NCI-H345 treated with DMSO at 0.1 percent for 48 hours (cell line): ENCODE measurements at regions not wholly inside any gene's neighbourhood (a gene's known extent, or its start where the extent isn't known, plus 50 kb on each side); places are given as distances from the start of the nearest gene placed in this dataset.
"Not testable (repeated sequence)": the region's sequence is repeated elsewhere in the genome, so short reads cannot be mapped to it uniquely, and the experiment has no call there.

Experiments
- DNase-seq: peaks from one replicate; lab custom pipeline; 2025; ENCODE audit not compliant: unreplicated experiment; lab: John Stamatoyannopoulos, UW

- DNase-seq, result no peak
Measured at GRCh38 chr1:118828038-118828437, 160.1 kb downstream of the TBX15 start.

DNA sequence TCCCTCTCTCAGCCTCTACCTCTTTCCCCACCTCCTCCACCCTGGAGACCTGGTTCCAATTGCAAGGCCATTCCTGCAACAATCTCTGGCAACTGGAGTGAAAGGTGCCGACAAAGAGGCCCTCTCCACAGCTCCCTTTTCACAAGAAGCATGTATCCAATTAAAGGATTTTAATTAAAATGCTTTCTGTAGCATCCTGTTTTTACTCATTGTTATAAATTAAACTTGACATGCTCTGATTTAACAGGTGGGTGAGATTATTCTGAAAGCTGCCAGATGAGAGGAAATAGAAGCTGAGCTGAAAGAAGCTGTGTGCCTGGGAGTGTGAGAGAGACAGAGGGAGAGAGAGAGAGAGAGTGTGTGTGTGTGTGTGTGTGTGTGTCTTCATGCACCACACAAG is 160.5 kb downstream of the TBX15 start:
- DNase-seq, result no peak

DNA sequence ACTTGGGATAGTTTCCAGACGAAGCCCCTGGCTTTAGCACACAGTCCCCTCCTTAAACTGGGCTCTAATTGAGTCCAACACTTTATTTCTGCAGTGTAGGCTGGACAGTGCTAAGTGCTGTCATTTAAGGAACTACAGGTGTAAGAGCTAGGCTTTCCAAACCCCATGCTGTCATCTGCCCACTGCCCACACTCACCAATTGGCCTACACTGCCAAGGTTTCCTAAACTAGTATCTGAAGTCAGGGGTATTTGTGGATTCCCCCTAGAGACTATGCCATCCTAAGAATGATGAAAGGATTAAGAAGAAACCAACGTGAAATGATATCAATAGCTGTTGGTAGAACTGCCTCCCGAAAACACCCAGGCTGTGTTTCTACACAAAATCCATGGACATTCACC is 160.9 kb downstream of the TBX15 start:
- no peak for DNase-seq

DNA sequence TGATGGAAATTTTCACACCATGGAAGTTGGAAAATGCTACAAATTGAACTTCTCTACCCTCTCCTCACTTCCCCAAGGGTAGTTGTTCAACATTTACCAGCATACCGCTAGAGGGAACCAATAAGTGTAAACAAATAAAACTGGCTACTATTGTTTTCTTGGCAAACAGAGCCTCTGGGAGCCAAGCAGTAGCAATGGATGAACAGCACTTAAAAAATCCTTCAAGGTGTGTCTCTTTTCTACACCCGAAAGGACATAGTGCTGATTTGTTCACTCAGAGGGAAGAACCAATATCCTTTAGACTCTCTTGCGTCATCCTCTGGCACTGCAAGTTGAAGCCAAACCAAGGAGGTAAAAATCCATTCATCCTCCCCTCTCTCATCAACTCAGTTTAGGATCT is 161.5 kb downstream of the TBX15 start:
- DNase-seq, result no peak

DNA sequence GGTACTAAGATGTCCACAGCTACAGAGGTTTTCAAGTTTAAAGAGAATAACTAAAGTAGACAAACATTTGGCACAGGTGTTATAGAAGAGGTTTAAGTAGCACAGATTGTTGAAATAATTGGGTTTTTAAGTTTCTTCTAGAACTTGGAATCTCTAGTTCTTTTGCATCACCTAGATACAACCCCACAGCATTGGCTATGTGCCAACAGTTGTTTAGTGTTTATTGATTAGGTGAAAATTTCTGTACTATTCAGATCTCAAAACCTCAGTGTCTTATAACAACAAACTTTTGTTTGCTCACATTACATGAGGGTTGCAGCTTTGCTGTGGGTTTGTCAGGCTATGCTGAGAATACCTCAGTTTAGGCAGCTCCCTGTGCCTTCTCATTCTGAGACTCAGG is 162.5 kb downstream of the TBX15 start:
- no peak for DNase-seq

- no peak for DNase-seq
Measured at GRCh38 chr1:118821801-118822200, 166.3 kb downstream of the TBX15 start.

- DNase-seq, result no peak
Measured at GRCh38 chr1:118820864-118821263, 167.3 kb downstream of the TBX15 start.

- DNase-seq, result no peak
Measured at GRCh38 chr1:118815909-118816308, 172.2 kb downstream of the TBX15 start.

DNA sequence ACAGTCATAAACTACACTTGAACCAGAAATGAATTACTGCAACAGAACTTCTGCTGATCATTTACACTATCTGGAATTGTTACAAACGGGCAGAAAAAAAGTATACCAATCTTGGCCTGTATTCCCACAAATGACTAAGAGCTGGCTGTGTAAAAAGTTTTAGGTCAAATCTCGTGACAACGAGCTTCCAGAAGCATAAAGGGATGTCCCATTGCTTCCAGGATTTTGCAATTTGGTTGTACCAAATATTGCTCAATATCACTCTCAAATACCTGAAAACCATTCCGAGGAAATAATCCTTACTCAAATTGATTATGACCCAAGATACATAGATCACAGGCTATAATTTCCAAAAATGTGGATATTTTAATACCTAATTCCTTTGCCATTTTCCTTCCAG is 175.6 kb downstream of the TBX15 start:
- no peak for DNase-seq

- DNase-seq, result no peak
Measured at GRCh38 chr1:118811156-118811555, 177.0 kb downstream of the TBX15 start.

GRCh38 chr1:118809586-118809985 is 178.6 kb downstream of the TBX15 start:
- DNase-seq, result no peak

GRCh38 chr1:118803128-118803527 is 185.0 kb downstream of the TBX15 start:
- not testable (repeated sequence) for DNase-seq

GRCh38 chr1:118791094-118791691 is 196.9 kb downstream of the TBX15 start:
- no peak for DNase-seq

- DNase-seq, result peak; percentile 21
Measured at GRCh38 chr1:118788463-118788862, 199.7 kb downstream of the TBX15 start.

DNA sequence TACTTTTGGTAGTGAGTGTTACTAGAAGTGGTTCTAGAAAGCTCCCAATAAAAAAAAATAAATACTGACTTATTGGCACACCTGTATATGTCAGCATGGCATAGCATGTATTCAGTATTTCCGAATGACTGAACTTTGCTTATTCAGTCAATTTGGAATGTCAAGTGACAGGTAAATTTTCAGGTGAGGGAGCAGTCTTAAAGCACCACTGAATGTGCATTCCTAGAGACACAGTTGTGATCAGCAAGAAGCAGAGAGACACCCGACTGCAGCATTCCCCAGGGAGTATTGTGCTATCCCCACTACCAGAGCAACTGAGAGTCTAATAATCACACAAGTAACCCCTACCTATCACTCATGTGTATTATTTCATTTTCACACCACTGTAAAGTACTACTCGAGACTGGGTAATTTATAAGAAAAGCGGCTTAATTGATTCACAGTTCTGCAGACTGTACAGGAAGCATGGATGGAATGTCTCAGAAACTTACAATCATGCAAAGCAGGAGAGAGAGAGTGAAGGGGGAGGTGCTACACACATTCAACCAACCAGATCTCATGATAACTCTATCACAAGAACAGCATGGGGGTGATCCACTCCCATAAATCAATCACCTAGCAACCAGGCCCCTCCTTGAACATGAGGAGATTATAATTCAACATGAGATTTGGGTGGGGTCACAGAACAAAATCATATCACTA is 201.5 kb downstream of the TBX15 start:
- DNase-seq, result no peak

GRCh38 chr1:118785246-118785645 is 202.9 kb downstream of the TBX15 start:
- DNase-seq, result no peak

DNA sequence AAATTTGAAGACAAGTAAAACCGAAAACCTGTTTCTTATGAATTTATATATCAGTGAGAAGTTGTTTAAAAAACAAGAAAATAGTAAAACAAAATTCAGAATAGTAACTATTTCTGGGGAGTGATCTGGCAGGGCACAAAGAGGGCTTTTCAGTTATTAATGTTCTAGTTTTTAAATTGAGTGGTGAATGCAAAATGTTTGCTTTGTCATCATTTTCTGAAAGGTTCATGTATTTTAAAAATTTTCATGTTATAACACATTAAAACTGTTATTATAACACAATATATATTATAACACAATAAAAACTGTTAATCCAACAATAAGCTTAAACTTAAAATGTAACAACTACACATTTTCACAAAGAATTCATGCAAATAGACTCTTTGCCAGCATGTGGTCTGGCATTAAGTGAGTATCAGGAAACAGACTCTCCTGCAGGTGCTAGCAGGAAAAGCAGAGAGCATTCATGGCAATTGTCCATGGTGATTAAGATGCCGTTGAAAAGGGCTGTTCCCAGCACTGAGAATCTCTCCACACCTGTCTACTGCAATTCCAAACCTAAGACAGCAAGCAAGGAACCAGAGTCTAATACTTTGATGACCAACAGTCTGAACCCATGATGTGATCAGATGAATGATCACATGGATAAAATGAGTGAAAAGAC is 204.9 kb downstream of the TBX15 start:
- no peak for DNase-seq

DNA sequence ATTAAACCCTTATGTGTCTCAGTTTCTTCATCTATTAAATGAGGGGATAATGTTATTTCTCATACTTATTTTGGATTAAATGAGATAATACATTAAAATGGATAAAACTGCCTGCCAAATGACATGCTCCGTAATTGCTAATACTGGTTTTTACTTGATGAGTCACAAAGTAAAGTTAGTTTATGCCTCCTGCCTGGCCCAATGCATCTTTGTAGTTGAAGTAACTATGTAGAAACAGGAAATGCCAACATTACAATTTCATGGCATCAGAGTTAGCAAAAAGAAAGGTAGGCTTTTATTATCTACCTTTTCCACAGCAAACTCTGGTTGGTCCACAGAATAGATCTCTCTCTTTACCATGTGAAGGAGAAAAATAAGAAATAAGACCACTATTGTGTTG is 214.5 kb downstream of the TBX15 start:
- DNase-seq, result no peak

DNA sequence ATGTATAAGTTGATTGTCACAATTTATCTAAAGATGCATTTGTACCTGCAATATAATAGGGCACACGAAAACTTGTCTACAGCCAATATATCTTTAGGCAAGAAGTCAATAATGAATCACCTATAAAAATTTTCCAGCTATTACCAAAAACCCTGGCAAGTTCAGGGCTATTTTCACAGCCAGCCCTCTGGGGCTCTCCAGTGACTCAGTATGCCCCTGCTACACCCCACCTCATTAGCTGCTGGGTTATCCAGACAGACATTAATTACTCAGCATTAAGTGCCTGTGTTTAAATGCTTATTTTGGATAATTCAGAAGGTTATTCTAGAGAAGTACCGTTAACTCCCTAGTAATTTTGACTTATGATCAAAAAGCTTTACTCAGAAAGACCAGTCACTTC is 220.2 kb downstream of the TBX15 start:
- no peak for DNase-seq

DNA sequence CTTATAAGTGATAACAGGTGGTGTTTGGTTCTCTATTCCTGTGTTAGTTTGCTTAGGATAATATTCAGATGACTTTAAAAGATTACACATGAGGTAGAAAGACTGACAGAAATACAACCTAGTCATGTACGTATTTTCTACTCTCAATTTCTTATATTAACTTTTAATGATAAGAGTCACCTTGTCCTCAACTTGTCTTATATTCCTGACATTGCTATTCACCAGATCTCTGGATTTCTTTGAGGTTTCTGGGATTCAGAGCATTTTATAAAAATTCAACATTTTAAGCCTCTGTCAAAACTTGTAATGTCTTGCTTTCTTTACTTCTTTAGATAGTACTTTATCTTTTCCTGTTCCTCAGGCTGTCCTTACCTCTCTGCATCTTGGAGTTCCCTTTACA is 234.2 kb downstream of the TBX15 start:
- DNase-seq, result no peak

DNA sequence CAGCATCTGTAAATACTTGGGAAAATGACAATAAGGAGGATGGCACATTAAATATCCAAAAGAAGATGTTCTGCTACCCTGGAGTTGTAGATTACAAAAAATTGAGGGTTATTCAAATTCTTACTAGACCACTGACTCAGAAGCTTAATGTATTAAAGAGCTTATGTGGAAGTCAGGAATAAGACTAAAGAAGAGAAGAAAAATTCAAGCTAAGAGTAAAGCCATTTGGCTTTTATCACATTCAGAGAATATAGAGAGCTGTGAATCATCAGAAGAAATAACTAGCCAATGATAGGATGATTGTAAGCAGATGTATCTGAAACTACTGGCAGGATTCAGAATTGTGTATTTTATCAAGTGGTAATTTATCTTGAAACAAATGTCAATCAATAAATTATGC is 237.0 kb downstream of the TBX15 start:
- no peak for DNase-seq

DNA sequence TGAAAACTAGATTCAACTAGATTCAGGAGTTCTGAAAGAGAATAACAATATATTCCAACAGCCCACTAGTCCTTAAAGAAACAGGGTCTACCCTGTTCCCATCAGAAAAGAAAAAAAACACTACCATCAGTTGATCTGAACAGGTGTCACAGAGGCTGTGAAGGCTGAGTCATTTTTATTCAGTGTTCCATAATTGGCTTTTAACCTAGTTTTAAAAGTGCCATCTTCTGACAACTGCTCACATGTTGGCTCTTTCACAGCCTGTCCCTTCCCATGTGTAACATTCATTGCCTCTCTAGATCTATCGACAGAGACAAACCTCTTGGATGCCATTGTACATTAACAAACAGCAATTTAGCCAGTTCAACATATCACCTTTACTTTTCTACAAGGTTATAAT is 243.7 kb downstream of the TBX15 start:
- no peak for DNase-seq

GRCh38 chr1:118739501-118739900 is 248.6 kb downstream of the TBX15 start:
- DNase-seq, result no peak
